Activated CD4-positive, alpha-beta T cell treated with anti-CD3 and anti-CD28 coated beads for 4 hours (primary cell): ENCODE measurements at regions not wholly inside any gene's neighbourhood (a gene's known extent, or its start where the extent isn't known, plus 50 kb on each side); places are given as distances from the start of the nearest gene placed in this dataset.
"Not testable (repeated sequence)": the region's sequence is repeated elsewhere in the genome, so short reads cannot be mapped to it uniquely, and the experiment has no call there.

Experiments
- DNase-seq, 2 donors: peaks; one replicate each; pipeline ENCODE4 v3.0.0-alpha.2; 2020

GRCh38 chr12:97616946-97617345, 154.3 kb downstream of the RMST start:
- DNase-seq, result no peak

DNA sequence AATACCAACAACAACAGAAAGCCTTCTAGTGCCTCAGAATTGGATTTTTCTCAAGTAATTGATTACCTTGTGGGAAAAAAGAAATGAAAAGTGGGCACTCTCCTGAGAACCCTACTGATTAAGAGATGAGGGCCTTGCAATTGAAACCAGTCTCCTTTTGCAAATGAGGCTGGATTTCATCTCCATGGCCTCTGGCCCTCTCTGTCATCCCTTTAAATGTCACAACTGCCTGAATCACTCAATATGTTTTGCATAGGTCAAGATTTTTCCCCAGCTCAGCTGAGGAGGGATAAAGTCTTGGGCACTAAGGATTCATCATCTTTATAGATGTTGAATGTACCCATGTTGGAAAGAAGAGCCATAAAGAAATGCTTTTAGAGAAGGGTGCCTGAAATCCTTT, 166.4 kb downstream of the RMST start:
- DNase-seq, result no peak

DNA sequence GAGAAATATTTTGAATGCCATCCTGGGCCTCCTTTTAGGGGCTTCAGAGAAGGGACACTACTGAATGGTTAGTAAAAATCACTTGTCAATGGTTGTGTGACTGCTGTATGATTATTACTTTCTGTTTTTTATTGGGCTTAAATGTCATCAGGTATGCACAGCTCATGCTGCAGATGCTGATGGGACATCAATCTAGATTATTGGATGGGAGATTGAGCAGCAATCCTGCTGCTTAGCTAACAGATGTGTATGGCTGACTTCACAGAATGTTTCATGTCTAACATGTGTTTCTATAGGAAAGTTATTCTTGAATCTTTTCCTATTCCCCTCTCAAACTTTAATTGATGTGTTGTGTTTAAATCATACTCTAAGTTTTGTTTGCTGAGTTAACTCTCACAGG, 166.8 kb downstream of the RMST start:
- DNase-seq, result no peak

DNA sequence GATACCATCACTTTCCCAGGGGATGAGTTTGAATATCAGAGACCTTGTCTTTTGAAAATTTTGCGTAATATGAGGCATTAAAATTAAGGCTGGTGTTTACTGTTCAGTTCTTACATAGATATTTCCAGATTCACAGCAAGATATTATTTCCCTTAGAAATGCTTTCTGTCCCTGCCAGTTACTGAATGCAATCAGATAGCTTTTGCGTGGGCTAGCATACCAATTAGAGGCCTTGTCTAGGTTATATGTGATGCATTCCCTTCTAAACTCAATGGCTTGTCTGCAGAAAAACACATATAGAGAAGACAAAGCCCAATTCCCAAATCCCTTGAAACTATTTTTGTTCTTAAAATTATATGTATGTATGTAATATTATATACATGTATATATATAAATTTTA, 167.8 kb downstream of the RMST start:
- DNase-seq, result no peak

- no peak for DNase-seq
Measured at GRCh38 chr12:97630875-97631274, 168.3 kb downstream of the RMST start.

DNA sequence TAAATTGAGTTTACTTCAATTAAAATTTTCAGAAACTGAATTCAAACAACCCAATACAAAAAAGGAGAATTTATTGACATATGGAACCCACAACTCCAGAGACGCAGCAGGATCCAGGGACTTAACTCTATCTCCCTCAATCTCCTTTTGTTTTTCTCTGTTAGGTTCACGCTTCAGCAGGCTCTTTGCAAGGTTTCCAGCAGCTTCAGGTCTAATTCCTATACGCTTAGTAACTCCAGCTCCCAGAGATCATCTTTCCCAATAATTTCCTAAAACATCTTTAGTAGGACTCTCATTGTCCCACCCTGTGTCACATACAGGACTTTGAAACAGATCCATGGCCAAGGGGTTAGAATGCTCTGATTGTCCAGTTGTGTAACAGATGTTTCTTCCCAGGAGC, 175.2 kb downstream of the RMST start:
- no peak for DNase-seq

DNA sequence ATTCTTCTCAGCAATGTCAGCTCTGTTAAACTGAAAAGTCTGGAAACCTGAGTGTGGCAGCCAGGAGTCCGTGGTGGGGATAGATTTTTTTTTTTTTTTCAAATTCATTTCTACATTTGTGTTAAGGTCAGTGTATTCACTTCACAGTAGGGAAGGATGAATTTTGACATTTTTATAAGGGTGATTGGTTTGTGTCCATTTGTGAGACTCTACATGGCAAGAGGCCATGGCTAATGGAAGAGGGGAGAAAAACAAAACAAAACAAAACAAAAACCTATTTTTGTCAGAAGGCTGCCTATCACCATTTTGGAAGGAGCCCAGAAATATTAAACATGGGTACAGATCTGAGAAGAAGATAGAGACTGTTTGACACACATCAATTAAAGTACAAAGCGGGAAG, 176.1 kb downstream of the RMST start:
- DNase-seq, result no peak

DNA sequence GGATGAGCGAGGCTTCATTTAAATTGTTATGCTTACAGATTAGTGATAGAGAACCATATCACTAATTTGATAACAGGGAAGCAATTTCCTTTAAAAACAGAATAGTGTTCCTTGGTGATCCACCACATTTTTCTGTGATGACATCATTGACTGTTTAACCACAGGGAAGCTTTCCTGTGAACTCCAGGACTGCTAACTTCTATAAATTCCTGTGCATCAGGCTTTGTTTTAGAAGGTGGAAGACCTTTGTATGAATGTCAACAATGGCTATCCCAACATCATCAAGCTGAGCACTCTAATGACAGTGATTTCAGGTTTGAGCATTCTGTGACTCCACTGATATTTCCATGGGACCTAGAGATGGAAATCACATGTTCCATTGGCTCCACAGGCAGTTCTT, 177.1 kb downstream of the RMST start:
- DNase-seq, result no peak

- DNase-seq, result no peak
Measured at GRCh38 chr12:97640826-97641225, 178.2 kb downstream of the RMST start.

DNA sequence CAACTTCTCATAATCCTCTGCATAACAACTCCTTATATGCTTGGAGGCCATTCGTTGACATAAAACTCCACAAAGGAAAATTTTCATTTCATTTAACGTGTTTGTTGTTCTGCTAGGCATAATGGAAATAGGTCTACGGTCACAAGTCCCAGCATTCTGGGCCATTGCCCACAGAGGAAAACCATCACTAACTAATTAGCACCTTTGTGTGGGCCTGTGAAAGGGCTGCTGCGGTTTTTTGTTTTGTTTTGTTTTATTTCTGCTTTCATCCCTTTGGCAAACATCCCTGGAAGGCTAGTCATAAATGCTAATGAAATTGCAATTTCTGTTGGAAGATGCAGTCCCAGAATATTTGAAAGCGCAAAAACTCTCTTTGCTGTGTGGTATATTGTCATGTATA, 180.3 kb downstream of the RMST start:
- no peak for DNase-seq

DNA sequence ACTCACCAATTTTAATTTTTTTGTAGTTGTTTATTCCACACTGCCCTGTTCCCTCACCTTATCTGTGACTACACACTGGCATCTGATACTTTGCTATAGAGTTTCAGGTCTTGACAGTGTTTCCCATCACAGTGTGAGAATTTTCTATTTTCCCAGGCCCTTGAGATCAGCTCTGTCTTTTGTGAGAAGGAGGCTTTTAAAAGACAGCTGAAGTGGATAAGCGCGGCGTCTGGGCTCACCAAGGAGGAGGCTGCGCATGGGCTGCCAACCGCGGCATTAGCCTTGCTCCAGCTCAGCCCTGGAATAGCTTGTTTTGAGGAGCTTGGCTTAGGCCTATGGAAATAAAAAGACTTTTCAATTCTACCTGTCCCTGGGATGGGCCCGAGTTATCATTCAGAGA, 181.3 kb downstream of the RMST start:
- no peak for DNase-seq

DNA sequence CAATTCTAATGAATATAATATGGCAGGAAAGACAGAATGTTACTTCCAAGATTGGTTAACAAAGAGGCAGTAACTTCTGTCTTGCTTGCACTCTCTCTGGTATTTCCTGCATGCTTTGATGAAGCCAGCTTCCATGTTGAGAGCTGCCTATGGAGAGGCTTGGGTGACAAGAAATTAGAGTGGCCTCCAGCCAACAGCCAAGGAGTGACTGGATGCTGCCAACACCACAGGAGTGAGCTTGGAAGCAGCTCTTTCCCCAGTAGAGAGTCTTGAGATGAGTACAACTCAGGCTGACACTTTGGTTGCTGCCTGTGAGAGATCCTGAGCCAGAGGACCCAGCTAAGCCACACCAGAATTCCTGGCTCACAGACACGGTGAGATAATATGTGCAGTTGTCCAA, 183.1 kb downstream of the RMST start:
- DNase-seq, result no peak

DNA sequence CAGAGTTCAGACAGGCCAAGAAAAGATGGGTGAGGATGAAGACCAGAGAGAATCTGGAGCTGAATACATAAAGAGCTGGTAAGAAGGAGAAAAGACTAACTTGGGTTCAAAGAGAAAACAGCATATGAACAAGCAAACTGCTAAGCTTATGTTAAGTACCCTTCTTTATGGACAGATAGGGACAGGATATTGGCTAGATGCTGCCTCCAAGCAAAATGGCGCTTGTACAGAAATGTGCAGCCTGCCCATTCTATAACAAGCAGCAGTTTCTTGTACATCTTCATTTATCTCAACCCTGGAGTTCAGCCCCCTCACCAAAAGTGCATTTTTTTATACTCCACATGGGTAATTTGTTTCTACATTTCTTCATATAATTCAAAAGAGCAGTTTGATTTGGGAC, 184.5 kb downstream of the RMST start:
- no peak for DNase-seq

GRCh38 chr12:97650242-97650641, 187.6 kb downstream of the RMST start:
- no peak for DNase-seq

DNA sequence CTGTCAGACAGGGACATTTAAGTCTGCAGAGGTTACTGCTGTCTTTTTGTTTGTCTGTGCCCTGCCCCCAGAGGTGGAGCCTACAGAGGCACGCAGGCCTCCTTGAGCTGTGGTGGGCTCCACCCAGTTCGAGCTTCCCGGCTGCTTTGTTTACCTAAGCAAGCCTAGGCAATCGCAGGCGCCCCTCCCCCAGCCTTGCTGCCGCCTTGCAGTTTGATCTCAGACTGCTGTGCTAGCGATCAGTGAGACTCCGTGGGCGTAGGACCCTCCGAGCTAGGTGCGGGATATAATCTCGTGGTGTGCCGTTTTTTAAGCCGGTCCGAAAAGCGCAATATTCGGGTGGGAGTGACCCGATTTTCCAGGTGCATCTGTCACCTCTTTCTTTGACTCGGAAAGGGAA, 193.9 kb downstream of the RMST start:
- DNase-seq, result not testable (repeated sequence)

DNA sequence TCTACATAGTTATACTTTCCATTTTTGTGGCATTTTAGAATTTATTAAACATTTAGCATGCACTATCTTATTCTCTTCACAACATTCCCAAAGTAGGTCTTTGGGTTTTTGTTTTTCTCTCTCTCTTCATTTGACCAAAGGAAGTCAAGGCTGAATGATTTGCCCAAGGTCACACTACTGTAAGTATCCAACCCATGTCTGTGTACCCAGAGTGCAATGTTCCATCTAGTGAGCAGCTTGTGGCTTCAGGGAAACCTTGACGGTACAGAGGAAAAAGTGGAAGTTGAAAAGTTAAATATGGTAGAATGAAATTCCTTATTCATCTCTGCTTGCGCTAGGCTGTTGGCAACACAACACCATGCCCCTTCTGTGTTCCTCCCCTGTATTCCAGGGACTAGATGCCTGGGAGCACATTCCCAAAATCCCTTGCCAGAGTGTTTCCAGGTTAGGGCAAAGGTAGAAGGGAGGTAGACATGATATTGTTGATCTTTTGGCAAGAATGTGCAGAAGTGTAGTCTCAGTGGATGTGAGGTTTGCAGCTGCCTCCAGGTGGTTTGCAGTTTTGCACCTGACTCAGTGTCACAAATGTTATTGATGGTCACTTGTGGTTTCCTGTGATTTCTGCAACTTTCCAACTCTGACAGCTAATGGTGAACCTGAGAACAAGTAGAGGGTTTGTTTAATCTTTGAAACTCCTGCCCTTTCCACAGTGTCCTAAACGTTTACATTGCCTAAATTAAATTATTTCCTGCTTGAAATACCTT, 196.7 kb downstream of the RMST start:
- DNase-seq, result no peak

- DNase-seq, result no peak
Measured at GRCh38 chr12:97666263-97666662, 203.7 kb downstream of the RMST start.

DNA sequence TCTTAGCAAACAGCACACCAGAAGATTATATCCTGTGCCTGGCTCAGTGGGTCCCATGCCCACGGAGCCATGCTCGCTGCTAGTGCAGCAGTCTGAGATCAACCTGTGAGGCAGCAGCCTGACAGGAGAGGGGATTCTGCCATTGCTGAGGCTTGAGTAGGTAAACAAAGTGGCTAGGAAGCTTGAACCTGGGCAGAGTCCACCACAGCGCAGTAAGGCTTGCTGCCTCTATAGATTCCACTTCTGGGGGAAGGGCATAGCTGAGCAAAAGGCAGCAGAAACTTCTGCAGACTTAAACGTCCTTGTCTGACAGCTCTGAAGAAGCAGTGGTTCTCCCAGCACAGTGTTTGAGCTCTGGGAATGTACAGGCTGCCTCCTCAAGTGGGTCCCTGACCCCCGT, 210.3 kb downstream of the RMST start:
- DNase-seq, result no peak

- DNase-seq, result no peak
Measured at GRCh38 chr12:97680751-97681150, 218.1 kb downstream of the RMST start.

- no peak for DNase-seq
Measured at GRCh38 chr12:97681612-97682504, 219.3 kb downstream of the RMST start.

- DNase-seq, result no peak
Measured at GRCh38 chr12:97685360-97685759, 222.8 kb downstream of the RMST start.

DNA sequence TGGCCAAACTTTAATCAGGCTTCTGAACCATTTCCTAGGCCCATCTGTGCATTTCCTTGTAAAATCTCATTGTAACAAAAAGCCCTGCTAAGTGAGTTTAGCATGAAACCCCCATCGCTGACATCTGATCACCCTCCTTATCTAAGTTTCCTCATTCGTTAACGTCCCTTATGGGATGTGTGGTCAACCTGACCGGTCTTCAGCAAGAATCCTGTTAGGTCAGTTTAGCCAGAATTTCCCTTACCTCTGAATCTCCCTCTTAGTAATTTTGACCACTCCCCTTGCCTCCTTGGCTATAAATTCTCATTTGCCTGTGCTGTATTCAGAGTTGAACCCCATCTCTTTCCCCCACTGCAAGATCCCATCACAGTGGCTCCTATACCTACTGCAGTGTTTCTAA, 239.3 kb downstream of the RMST start:
- DNase-seq, result no peak

- DNase-seq, result no peak
Measured at GRCh38 chr12:97711392-97711791, 248.8 kb downstream of the RMST start.

- DNase-seq, result no peak
Measured at GRCh38 chr12:97713270-97713669, 250.7 kb downstream of the RMST start.
